Neutrophil (primary cell): ENCODE measurements at regions not wholly inside any gene's neighbourhood (a gene's known extent, or its start where the extent isn't known, plus 50 kb on each side); places are given as distances from the start of the nearest gene placed in this dataset.

Experiments used
- H3K27ac ChIP-seq: fragments of 200-600 bp; sonication (generic); 2 replicates; pipeline ENCODE4 v1.5.1; 2016; ENCODE audit warnings: mild to moderate bottlenecking, moderate library complexity
- H3K27me3 ChIP-seq: fragments of 200-600 bp; sonication (generic); 2 replicates; pipeline ENCODE4 v1.6.0; 2016; ENCODE audit warnings: mild to moderate bottlenecking
- H3K36me3 ChIP-seq: fragments of 200-600 bp; sonication (generic); 2 replicates; pipeline ENCODE4 v1.5.1; 2017
- H3K4me1 ChIP-seq, 2 experiments: fragments of 200-600 bp in 1 of 2; sonication (generic) in 1 of 2; 1 replicate in 1 of 2; 2 replicates in 1 of 2; pipeline versions ENCODE4 v1.5.1 to v1.6.1; 2013 to 2016; ENCODE audit warnings: low read depth in 1 of 2, low read length in 1 of 2, mild to moderate bottlenecking in 1 of 2, moderate library complexity in 1 of 2; ENCODE audit not compliant: control insufficient read depth in 1 of 2, insufficient read depth in 1 of 2
- H3K4me3 ChIP-seq, 2 experiments: fragments of 200-600 bp in 1 of 2; sonication (generic) in 1 of 2; 1 replicate in 1 of 2; 2 replicates in 1 of 2; pipeline ENCODE4 v1.5.1; 2013 to 2016; ENCODE audit warnings: low read depth in 1 of 2, low read length in 1 of 2, mild to moderate bottlenecking in 1 of 2, moderate library complexity in 1 of 2
- H3K9me3 ChIP-seq: fragments of 200-600 bp; sonication (generic); 2 replicates; pipeline ENCODE4 v1.5.1; 2016
- CTCF ChIP-seq: fragments of 200-600 bp; sonication (generic); IDR thresholded peaks from 2 replicates; pipeline ENCODE4 v1.5.1; 2016; ENCODE audit warnings: antibody characterized with exemption

- no peaks in the 10 kb centered on the region for H3K27me3 ChIP-seq
- H3K36me3 ChIP-seq: no peaks in the 10 kb centered on the region
- H3K4me1 ChIP-seq: no peaks in the 10 kb centered on the region
- no peak overlapping the region for H3K4me3 ChIP-seq
- no peaks in the 10 kb centered on the region for H3K9me3 ChIP-seq
- H3K27ac ChIP-seq: no peak overlapping the region
- no peak for TF ChIP-seq CTCF
These were observed 183.3 kb upstream of the TRIB2 start for GRCh38 chr2:12533337-12534005.

GRCh38 chr2:12534646-12535263, 182.0 kb upstream of the TRIB2 start:
- no peak overlapping the region for H3K4me3 ChIP-seq
- H3K27me3 ChIP-seq: no peaks in the 10 kb centered on the region
- no peaks in the 10 kb centered on the region for H3K4me1 ChIP-seq
- no peak overlapping the region for H3K27ac ChIP-seq
- no peaks in the 10 kb centered on the region for H3K36me3 ChIP-seq
- no peak for TF ChIP-seq CTCF
- no peaks in the 10 kb centered on the region for H3K9me3 ChIP-seq

DNA sequence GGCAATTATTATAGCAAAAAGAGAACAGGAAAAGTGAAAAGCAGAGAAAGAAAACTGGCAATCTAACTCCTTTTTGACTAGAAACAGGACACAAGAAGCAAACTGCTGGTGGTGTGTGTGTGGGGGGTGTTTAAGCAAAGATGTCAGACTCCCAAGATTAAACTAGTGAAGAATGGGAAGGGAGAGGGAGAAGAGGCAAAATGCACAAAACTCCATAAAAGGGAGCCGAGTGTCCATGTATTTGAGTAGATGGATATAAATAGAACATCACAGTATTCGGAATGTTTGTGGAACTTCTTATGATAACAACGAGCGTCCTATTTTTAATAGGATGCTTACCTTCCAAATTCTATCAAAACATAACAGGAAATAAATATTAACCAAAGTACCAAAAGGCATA, 179.8 kb upstream of the TRIB2 start:
- Histone ChIP-seq H3K4me3 (no peak overlapping the region), H3K9me3 (no peaks in the 10 kb centered on the region), H3K4me1 (no peaks in the 10 kb centered on the region), H3K27me3 (no peaks in the 10 kb centered on the region), H3K36me3 (no peaks in the 10 kb centered on the region), H3K27ac (no peak overlapping the region)
- TF ChIP-seq CTCF: no peak

- H3K9me3 ChIP-seq: no peaks in the 10 kb centered on the region
- no peaks in the 10 kb centered on the region for H3K4me1 ChIP-seq
- H3K27ac ChIP-seq: no peak overlapping the region
- H3K27me3 ChIP-seq: no peaks in the 10 kb centered on the region
- H3K36me3 ChIP-seq: no peaks in the 10 kb centered on the region
- TF ChIP-seq CTCF: no peak
- no peak overlapping the region for H3K4me3 ChIP-seq
These were observed 178.5 kb upstream of the TRIB2 start for GRCh38 chr2:12538138-12538694.

- H3K27ac ChIP-seq: no peak overlapping the region
- H3K4me1 ChIP-seq: no peaks in the 10 kb centered on the region
- no peak overlapping the region for H3K4me3 ChIP-seq
- TF ChIP-seq CTCF: no peak
- H3K27me3 ChIP-seq: no peaks in the 10 kb centered on the region
- H3K36me3 ChIP-seq: no peaks in the 10 kb centered on the region
- no peaks in the 10 kb centered on the region for H3K9me3 ChIP-seq
These were observed 177.4 kb upstream of the TRIB2 start for GRCh38 chr2:12539336-12539735.
